ENCODE measurements at regions not wholly inside any gene's neighbourhood (a gene's known extent, or its start where the extent isn't known, plus 50 kb on each side); places are given as distances from the start of the nearest gene placed in this dataset.
"Not testable (repeated sequence)": the region's sequence is repeated elsewhere in the genome, so short reads cannot be mapped to it uniquely, and the experiment has no call there.

DNA sequence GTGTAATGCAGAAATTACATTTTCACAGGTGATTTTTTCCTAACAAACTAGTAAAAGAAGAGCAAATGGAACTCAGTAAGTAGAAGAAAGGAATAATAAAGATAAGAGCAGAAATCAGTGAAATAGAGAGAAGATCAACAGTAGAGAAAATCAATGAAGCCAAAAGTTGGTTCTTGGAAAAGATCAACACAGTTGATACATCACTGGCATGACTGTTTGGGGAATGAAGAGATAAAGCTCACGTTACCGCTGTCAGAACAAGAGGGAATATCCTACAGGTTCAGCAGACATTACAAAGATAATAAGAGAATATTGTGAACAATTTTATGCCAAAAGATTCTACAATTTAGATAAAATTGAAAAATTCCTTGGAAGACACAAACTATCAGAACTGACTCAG, 146.4 kb downstream of the ACTR3B start:
- DNase-seq (ENCODE audit: low read depth) = no peak

DNA sequence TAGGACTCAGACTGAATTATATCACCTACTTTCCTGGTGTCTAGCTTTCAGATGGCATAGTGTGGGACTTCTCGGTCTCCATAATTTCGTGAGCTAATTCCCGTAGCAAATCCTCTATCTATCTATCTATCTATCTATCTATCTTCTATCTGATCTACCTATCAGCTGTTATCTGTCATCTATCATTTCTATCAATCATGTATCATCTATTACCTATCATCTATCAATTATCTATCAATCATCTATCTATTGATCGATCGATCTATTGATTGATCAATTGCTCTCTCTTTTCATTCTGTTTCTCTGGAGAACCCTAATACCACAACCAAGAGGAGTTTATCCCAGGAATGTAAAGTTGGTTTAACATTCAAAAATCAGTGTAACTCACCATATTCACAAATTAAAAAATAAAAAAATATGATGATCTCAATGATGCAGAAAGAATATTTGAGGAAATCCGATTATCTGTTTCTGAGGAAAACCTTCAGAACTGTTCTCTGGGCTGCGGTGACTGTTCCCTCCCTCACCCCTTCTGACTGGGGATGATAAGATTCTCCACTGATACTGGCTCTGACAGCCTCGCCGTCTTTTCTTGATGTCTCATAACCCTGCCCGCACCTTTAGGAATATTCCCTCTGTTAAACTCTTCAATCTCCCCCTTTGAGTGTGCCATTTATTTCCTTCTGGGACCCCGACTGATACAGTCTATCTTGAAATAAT, 147.7 kb downstream of the ACTR3B start:
- DNase-seq (ENCODE audit: low read depth) = no peak

DNA sequence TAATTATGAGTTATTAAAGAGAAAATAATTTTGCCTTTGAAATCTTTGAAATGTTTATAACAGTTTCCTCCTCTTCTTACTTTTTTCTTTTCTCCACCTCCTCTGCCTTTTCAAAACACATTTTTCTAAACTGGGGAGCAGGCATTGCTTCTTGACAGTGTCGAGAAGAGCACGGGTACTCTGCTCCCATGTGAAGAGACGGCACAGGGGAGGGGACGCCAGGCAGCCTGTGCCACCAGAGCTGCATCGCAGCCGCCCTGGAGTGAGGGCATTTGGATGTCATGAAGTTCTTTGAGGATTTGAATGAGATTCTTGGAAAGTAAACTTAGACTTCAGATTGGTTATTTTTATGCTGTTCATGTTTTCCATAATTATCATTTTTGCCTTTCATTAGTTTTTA, 149.7 kb downstream of the ACTR3B start:
- DNase-seq (ENCODE audit: low read depth) = no peak

DNA sequence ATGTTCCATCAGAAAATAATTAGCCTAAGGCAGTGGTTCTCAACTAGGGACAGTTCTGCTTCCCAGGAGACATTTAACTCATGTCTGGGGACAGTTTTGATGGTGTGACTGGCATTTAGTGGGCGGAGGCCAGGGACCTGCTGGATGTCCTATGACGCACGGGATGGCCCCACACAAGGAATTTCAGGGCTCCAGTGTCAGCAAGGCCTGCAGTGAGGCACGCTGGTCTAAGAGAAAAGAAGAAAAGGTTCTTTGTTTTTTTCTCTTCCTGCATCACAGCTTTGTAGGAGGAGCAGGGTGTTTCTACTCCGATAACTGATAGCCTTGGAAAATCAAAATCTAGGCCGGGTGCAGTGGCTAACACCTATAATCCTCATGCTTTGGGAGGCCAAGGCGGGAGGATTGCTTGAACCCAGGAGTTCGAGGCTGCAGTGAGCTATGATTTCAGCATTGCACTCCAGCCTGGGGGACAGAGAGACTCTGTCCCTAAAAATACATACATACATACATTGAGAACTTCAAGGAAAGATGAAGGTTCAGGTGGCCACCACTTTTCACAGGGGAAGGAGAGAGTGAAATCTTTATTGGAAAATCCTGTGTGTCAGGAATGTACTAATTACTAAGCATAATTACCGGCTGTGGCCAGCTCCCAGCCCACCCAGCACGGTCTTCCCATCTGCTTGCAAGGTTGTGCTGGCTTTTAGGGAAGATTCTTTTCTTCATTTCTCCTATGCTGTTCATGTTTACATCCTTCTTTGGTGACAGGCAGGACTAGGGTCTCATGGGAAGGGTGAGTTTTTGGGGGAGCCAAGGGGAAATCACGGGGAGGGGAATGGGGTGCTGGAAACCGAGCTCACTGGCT, 150.4 kb downstream of the ACTR3B start:
- DNase-seq (ENCODE audit: low read depth) = no peak

DNA sequence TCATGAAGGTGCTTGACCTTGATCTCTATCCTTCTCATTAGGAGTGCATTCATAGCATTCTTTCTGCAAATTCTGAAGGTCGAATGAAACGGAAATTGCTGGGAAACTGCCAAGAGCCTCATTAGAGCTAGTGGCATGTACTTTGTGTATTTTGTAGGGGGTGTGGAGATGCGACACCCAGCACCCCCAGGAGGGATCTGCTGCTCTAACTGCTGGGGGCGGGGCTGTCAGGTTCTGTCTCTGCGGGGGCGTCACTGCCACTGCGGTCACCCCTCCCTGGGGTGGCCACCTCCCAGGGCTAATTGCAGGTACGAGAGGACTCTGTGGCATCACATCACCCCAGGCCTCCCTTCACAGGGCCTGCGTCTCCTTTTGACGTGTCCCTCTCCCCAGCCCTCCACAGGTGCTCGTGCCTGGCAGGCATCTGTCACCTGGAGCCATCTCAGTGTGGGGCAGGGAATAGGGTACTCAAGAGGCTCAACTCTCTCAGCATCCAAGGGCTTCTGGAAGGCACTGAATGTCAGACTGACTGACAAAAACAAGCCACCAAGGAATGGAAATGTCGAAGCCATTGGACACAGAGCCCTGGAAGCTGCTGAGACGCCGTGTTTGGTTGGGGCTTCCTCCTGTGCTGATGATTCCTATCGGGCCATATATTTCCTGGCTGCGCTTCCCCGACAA, 151.1 kb downstream of the ACTR3B start:
- no peak for DNase-seq (ENCODE audit: low read depth)

DNA sequence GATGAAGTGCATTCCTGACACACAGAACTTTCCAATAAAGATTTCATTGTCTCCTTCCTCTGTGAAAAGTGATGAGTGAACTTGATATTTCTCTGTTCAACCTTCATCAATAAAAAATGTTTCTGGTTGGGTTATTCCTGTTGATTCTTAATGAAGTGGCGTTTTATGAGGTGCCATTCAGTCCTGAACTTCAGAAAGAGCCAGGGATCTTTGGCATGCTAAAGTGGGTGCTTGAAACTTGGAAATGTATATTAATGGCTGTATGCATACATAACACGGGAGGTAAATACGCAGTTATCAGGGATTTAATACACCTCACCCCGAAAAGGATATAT, 151.6 kb downstream of the ACTR3B start:
- DNase-seq (ENCODE audit: low read depth) = no peak

DNA sequence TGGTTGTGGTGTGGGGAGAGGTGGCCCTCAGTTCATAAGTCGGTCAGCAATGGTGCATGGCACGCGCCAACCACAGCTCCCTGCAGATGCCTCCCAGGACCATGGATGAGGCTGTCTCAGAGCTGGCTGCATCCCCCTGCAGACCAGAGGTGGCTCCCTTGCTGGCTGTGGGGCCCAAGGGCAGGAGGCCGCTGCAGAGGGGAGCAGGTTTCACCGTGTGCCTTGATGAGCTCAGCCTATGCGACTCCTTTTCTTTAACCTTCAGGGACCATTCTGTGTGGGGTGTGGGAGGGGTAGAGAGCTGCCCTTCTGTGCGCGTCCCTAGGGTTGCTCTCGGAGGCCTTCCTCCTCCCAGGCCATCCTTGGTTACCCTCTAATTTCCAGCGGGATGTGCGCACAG, 152.4 kb downstream of the ACTR3B start:
- no peak for DNase-seq (ENCODE audit: low read depth)

DNA sequence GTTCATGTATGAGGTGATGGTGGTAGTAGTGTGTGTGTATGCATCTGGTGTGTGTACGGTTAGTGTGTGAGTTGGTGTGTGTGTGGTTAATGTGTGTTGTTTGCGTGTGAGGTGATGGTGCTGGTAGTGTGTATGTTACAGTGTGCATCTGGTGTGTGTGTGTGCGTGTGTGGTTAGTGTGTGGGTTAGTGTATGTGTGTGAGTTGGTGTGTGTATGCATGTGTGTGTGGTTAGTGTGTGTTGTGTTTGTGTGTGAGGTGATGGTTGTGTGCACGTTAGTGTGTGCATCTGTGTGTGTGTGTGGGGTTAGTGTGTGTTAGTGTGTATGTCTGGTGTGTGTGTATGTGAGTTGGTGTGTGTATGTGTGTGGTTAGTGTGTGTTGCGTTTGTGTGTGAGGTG, 153.0 kb downstream of the ACTR3B start:
- DNase-seq (ENCODE audit: low read depth) = no peak

DNA sequence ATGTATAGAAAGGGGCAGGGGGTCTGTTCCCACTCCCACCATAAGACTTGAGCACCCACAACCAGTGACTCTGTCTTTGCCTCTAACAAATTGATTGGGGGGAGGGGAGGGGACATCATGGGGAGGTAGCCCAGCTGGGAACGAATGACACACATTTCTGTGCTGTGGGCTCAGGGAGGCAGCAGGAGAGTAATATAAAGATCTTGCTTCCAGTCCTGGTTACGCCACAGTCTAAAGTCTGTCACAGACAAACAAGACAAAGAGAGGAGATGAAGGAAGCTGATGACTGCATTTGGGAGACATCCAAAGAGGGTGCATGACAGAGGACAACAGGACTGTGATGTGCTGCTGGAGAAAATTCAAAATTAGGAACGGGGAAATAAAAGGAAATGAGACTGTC, 153.9 kb downstream of the ACTR3B start:
- no peak for DNase-seq (ENCODE audit: low read depth)

DNA sequence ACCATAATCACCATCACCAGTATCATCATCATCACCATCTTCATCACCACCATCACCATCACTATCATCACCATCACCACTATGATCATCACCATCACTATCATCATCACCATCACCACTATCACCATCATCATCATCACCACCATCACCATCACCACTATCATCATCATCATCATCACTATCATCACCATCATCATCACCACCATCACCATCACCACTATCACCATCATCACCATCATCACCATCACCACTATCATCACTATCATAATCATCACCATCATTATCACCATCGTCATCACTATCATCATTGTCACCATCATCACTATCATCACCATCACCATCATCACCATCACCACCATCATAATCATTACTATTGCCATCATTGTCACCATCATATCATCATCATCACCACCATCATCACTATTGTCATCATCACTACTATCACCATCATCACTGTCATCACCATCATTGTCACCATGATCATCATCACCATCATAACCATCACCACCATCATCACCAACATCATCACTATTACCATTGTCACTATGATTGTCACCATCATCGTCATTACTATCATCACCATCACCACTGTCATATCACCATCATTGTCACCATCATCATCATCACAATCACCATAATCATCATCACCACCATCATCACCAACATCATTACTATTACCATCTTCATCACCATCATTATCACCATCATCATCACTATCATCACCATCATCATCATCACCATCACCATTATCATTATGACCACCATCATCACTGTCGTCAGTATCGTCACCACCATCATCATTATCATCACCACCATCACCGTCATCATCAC, 154.7 kb downstream of the ACTR3B start:
- no peak for DNase-seq (ENCODE audit: low read depth)

DNA sequence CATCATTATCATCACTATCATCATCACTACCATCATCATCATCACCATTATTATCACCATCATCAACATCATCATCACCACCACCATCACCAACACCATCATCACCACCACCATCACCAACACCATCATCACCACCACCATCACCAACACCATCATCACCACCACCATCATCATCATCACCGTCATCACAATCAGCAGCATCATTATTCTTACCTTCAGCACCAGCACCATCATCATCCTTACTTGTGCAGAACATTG, 155.2 kb downstream of the ACTR3B start:
- not testable (repeated sequence) for DNase-seq (ENCODE audit: low read depth)

DNA sequence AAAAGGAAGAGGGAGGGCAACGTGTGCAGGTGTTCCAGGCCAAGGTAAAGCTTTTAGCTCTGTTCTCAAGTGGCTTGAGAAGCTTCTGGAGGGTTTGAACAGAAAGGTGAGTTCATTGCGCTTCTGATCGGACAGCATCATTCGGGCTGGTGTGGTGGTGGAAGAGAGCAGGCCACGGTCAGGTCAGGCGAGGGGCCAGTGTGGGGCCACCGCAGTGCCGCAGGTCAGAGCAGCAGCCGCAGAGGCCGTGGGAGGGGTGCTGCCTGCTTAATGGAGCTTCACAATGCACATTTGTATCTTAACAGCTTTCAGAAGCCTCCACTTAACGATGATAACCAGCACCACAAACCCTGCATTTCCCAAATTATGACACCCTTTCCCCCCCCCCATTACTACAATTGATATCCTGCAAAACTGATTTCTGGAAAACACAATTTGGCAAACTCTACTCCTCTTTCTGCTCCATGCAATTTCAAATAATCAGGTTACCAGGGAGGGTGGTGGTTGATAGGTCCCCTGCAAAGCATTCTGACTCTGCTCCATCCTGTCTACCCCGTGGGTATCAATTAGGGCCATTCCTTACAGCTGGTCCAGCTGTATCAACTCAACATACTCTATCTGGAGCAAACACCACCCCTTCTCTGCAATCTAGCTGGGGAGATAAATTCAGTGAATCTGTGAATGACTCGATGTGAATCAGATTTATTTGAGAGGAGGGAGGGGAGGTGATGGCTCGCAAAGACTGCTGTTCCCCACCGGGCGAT, 162.9 kb downstream of the ACTR3B start:
- DNase-seq (ENCODE audit: low read depth) = no peak

DNA sequence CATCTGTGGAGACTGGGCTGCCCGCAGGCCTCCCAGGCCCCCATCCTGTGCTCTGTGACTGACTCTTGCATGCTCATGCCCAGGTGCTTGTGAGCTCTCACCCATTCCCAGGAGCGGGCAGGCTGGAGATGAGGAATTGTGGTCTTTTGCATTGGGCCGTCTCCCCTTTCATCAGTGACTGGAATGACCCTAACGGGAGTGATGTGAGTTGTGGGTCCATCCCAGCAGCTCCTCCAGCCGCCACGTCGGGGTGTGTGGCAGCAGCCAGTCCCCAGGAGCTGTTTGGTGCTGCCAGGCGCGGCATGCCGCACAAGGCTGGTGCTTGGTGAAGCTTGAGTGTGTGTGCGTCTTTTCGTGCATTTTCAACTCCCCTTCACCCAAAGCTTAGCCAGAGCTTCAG, 164.2 kb downstream of the ACTR3B start:
- no peak for DNase-seq (ENCODE audit: low read depth)

DNA sequence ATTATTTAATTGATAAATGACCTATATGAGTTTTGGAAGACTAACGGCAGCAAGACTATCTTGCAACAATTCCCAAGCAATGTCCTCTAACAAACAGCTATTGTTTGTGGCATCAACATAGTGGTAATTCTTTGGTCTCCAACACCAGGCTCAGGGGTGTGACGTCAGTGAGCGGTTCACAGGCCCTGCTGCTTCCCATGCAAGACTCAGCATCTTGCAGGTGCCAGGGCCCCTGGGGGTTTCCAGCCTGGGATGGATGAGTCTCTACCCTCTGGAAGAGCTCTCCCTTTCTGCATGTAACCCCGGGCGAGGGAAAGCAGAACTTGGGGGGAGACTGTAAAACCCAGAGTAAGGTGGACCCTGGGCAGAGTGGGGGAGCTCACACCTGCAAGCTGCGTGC, 164.7 kb downstream of the ACTR3B start:
- DNase-seq (ENCODE audit: low read depth) = no peak

DNA sequence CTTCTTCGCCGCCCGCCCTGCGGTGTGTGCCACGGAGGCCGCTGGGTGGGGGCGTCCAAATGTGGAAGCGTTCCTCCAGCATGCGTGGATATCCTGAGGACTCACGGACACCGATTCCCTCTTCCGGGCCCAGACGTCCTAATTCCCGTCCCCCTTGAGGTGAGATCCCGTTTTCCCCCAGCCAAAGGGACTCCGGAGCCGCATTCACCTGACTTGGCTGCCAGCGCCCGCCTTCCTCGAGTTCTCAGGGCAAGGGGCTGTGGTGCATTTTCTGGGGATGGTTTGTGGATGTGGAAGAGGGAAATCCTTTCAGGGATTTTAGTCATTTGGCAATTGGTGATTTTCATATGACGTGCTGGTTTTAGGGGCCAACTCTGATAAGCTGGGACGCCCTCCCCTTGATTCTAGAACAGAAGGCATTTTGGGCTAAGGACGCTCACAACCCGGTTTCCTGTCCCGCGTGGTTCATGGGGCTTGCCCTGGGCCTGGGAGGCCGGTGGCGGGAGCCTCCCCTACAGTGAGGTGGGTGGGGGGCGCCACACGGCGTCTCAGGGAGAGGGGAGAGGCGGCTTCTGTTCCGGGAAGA, 165.4 kb downstream of the ACTR3B start:
- DNase-seq (ENCODE audit: low read depth) = no peak

DNA sequence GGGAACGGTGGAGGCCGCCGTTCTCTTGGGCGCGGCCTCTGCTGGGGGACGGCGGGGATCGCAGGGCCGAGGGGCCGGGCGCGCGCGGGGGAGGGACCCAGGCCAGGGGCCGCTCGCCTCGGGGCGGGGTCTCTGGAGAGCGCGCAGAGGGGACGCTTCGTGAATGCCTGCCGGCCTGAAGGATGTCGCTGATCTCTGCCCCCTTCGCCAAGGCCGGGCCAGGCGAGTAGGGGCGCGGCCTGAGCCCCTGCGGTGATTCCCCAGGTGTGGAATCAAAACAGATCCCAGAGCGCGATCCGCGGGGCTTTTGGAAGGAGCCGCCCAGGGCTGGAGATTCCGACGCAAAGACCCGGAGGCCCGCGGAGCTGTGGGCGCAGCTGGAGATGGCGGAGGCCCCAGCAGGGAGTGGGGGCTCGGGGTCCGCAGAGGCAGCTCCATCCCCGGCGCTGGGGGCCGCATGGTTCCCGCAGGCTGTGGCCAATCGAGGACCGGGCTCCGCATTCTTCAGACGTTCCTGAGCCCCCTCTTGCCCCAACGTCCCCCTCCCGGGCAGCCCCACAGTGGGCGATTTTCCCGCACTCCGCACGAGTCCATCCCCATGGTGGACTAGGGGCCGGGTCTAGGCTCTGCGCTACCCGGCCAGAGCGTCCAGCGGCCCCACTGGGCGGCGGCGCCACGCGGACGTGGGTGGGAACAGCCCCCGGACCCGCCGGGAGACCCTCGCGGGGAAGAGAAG, 166.0 kb downstream of the ACTR3B start:
- no peak for DNase-seq (ENCODE audit: low read depth)

DNA sequence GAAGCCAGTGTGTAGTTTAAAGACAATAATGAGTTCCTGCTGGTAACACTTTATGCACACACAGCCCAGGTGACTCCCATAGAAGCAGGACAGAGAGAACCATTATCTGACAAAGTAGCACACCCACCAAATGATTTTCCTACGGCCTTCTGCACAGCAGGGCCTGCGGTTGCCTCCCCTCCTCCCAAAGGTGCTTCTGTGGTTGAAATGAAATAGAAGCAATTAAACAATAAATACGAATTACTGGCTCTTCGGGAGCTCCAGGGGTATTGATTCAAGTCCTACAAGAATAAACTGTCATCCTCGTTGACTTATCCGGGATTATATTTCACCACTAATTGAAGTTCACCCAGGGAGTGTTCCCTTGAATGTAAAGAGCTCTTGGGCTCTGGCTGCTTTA, 172.1 kb downstream of the ACTR3B start:
- no peak for DNase-seq (ENCODE audit: low read depth)

DNA sequence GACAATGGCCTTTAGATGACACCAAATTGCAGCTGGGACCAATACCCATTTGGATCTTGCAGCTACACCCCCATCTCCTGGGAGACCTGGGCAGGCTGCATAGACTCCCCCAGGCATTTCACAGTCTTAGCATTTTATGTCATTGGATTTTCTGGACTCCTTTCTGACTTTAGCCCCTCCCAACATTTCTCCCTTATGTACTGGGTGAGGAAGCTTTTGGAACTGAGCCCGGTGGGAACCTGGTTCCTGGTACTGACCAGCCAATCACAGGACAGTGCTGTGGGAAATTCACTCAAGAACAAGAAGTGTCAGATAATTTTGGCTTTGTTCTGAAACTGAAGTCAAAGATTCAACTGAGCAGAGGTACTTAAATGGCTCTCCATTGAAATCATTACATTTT, 177.7 kb downstream of the ACTR3B start:
- no peak for DNase-seq (ENCODE audit: low read depth)

DNA sequence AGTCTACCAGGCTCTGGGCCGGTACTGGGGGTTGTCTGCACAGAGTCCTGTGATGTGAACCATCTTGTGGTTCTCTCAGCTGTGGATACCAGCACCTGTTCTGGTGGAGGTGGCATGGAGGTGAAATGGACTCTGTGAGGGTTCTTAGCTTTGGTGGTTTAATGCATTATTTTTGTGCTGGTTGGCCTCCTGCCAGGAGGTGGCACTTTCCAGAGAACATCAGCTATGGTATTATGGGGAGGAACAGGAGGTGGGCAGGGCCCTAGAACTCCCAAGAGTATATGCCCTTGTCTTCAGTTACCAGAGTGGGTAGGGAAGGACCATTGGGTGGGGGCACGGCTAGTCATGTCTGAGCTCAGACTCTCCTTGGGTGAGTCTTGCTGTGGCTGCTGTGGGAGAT, 187.1 kb downstream of the ACTR3B start:
- not testable (repeated sequence) for DNase-seq (ENCODE audit: low read depth)

DNA sequence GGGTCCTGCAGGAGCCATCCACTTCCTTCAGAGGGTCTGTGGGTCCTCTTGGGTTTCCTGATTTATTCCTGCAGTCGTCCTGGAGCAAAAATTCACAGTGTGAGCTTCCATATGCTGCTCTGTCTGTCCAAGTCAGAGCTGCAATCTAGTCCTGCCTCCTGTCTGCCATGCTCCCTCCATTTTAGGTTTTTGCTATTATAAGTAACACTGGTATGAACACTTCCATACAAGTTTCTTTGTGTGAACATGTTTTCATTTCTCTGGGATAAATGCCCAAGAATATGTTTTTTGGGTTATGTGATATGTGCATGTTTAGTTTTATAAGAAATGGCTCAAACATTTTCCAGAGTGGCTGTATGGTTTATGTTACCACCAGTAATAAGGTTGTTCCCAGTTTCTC, 188.1 kb downstream of the ACTR3B start:
- DNase-seq (ENCODE audit: low read depth) = no peak
